Stomach (tissue), 4 donors: ENCODE measurements at regions not wholly inside any gene's neighbourhood (a gene's known extent, or its start where the extent isn't known, plus 50 kb on each side); places are given as distances from the start of the nearest gene placed in this dataset.

ENCODE experiments used
- EP300 ChIP-seq: sonication (generic); formaldehyde crosslinking; IDR thresholded peaks from one replicate; pipeline ENCODE4 v1.6.1; 2017; ENCODE audit warnings: antibody characterized with exemption
- POLR2A ChIP-seq, 4 donors: fragments of 450-650 bp; IDR thresholded peaks; one replicate each; pipeline ENCODE4 v1.6.1; 2016; ENCODE audit warnings: antibody characterized with exemption in 4 of 4, control low read depth in 2 of 4, mild to moderate bottlenecking in 1 of 4, moderate library complexity in 1 of 4
- POLR2AphosphoS5 ChIP-seq, 3 donors: sonication (generic); formaldehyde crosslinking; IDR thresholded peaks; one replicate each; pipeline ENCODE4 v1.6.1; 2016; ENCODE audit warnings: antibody characterized with exemption in 3 of 3
- TF ChIP-seq, protein P1 (sequence below), 7 experiments: fragments of 450-650 bp in 4 of 7; fragments of 200-600 bp in 3 of 7; sonication (generic) in 3 of 7; IDR thresholded peaks; one replicate each; pipeline ENCODE4 v1.5.1; 2016 to 2019; ENCODE audit warnings: antibody characterized with exemption in 7 of 7, control low read depth in 2 of 7, mild to moderate bottlenecking in 1 of 7

DNA sequence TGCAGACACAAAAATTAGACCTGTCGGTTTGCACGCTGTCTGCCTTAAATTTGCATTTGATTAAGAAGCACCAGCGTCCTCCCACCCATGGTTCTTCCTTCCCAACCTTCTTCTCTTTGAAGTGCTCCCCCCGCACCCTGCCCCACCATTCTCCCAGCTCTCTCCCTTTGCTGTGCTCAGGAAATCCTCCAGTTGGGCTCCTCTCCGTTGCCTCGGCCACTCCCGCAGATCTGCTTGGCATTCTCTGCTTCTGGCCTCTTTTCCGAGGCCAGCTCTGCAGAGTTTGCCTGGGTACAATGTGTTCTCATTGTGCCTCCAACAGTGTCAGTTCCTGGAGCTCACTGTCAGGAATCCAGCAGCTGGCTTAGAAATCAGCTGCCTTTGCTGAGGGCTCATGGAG is 126.1 kb downstream of the NAV1 start:
- TF ChIP-seq, protein P1, sequence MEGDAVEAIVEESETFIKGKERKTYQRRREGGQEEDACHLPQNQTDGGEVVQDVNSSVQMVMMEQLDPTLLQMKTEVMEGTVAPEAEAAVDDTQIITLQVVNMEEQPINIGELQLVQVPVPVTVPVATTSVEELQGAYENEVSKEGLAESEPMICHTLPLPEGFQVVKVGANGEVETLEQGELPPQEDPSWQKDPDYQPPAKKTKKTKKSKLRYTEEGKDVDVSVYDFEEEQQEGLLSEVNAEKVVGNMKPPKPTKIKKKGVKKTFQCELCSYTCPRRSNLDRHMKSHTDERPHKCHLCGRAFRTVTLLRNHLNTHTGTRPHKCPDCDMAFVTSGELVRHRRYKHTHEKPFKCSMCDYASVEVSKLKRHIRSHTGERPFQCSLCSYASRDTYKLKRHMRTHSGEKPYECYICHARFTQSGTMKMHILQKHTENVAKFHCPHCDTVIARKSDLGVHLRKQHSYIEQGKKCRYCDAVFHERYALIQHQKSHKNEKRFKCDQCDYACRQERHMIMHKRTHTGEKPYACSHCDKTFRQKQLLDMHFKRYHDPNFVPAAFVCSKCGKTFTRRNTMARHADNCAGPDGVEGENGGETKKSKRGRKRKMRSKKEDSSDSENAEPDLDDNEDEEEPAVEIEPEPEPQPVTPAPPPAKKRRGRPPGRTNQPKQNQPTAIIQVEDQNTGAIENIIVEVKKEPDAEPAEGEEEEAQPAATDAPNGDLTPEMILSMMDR (IDR thresholded peaks at IDR 0.05): no peak
- TF ChIP-seq POLR2AphosphoS5 (IDR thresholded peaks at IDR 0.05) (no peak), POLR2A (IDR thresholded peaks at IDR 0.05) (no peak), EP300 (no peak)
